Ascending aorta (tissue), 2 donors: ENCODE measurements at regions not wholly inside any gene's neighbourhood (a gene's known extent, or its start where the extent isn't known, plus 50 kb on each side); places are given as distances from the start of the nearest gene placed in this dataset.

Source experiments
- DNase-seq, 2 donors: peaks; one replicate each; pipeline ENCODE4 v3.0.0-alpha.2; 2019; ENCODE audit warnings: low spot score in 2 of 2
- H3K27ac ChIP-seq, 2 donors: fragments of 200-600 bp; sonication (generic); one replicate each; pipeline ENCODE4 v1.5.1; 2016 to 2017; ENCODE audit warnings: mild to moderate bottlenecking in 1 of 2
- H3K27me3 ChIP-seq: fragments of 200-600 bp; sonication (generic); one replicate; pipeline ENCODE4 v1.5.1; 2017
- H3K36me3 ChIP-seq, 2 donors: fragments of 200-600 bp; sonication (generic); one replicate each; pipeline ENCODE4 v1.5.1; 2016
- H3K4me1 ChIP-seq, 2 donors: fragments of 200-600 bp; sonication (generic); one replicate each; pipeline ENCODE4 v1.5.1; 2016 to 2017; ENCODE audit warnings: mild to moderate bottlenecking in 1 of 2
- H3K4me3 ChIP-seq, 2 donors: fragments of 200-600 bp; sonication (generic); one replicate each; pipeline ENCODE4 v1.5.1; 2016 to 2017; ENCODE audit warnings: mild to moderate bottlenecking in 1 of 2
- H3K9me3 ChIP-seq, 2 donors: fragments of 200-600 bp; sonication (generic); one replicate each; pipeline ENCODE4 v1.5.1; 2016
- intact Hi-C: fragments of 100-400 bp; cut with DNase I; formaldehyde crosslinking; loops from one replicate; pipeline ENCODE4 v1.15.1; 2023
- TF ChIP-seq, protein P1 (sequence below), 3 experiments: fragments of 200-600 bp in 2 of 3; fragments of 450-650 bp in 1 of 3; sonication (generic) in 2 of 3; IDR thresholded peaks; one replicate each; pipeline ENCODE4 v1.5.1; 2016 to 2019; ENCODE audit warnings: antibody characterized with exemption in 3 of 3, mild to moderate bottlenecking in 1 of 3, moderate library complexity in 1 of 3

DNA sequence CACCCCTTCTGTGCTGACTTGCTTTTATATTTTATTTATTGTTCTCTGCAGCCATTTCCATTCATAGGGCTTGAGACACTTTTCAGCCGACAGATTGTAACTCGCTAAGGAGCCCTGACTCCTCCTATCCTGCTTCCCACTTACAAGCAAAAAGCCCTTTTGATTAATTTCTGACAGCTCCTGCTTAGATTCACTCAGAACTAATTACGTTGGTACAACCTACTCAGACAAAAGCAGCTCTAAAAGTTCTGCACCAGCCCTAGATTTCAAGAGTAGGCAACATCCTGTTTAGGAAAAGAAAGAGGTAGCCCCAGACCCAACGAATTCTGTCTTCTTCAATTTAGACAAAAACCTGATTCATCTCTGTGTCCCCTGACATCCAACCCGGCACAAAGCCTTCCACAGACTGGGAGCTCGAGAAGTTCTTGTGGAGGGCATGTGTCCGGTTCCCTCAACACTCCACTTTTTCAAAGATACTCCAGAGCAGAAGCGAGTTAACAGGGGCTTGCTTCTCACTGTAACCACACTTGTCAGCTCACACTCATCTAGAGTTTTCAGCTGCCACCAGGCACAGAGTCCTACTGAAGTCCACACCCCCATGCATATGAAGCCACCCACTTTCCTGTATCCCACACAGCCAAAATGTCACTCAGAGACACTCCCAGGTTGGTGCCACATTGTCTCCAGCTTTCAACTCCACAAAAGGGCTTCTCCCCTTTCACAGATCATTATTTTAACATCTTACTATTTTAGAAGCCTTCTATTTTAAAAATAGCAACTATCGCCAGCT, 113.6 kb upstream of the NFE2L3 start:
- intact Hi-C loops: no loop called here

GRCh38 chr7:26040085-26040484, 111.9 kb upstream of the NFE2L3 start:
- no peak for DNase-seq
- intact Hi-C loops: no loop called here
- H3K4me3 ChIP-seq: no peak overlapping the region
- TF ChIP-seq, protein P1, sequence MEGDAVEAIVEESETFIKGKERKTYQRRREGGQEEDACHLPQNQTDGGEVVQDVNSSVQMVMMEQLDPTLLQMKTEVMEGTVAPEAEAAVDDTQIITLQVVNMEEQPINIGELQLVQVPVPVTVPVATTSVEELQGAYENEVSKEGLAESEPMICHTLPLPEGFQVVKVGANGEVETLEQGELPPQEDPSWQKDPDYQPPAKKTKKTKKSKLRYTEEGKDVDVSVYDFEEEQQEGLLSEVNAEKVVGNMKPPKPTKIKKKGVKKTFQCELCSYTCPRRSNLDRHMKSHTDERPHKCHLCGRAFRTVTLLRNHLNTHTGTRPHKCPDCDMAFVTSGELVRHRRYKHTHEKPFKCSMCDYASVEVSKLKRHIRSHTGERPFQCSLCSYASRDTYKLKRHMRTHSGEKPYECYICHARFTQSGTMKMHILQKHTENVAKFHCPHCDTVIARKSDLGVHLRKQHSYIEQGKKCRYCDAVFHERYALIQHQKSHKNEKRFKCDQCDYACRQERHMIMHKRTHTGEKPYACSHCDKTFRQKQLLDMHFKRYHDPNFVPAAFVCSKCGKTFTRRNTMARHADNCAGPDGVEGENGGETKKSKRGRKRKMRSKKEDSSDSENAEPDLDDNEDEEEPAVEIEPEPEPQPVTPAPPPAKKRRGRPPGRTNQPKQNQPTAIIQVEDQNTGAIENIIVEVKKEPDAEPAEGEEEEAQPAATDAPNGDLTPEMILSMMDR (IDR thresholded peaks at IDR 0.05): no peak
- no peaks in the 10 kb centered on the region for H3K36me3 ChIP-seq
- H3K27me3 ChIP-seq: no peaks in the 10 kb centered on the region
- H3K4me1 ChIP-seq: no peaks in the 10 kb centered on the region
- no peak overlapping the region for H3K27ac ChIP-seq
- H3K9me3 ChIP-seq: no peaks in the 10 kb centered on the region

More for the DNA sequence above, 113.6 kb upstream of the NFE2L3 start:
- Histone ChIP-seq H3K4me3 (no peak overlapping the region), H3K27ac (no peak overlapping the region), H3K4me1 (no peaks in the 10 kb centered on the region), H3K9me3 (no peaks in the 10 kb centered on the region), H3K27me3 (no peaks in the 10 kb centered on the region), H3K36me3 (no peaks in the 10 kb centered on the region)
- no peak for DNase-seq
- TF ChIP-seq, protein P1 (IDR thresholded peaks at IDR 0.05): no peak

DNA sequence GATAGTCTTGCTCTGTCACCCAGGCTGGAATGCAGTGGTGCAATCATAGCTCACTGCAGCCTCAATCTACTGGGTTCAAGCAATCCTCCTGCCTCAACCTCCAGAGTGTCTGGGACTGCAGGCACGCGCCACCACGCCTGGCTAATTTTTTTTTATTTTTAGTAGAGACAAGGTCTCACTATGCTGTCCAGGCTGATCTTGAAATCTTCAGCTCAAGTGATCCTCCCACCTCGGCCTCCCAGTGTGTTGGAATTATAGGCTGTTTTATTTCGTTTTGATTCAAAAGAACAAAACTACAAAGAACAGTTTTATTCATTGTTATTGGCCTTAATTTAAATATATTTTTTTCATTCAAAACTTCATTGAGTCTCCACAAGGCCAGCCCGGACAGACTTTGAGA, 109.8 kb upstream of the NFE2L3 start:
- no peaks in the 10 kb centered on the region for H3K27me3 ChIP-seq
- no peaks in the 10 kb centered on the region for H3K9me3 ChIP-seq
- no peak overlapping the region for H3K4me3 ChIP-seq
- intact Hi-C loops: no loop called here
- TF ChIP-seq, protein P1 (IDR thresholded peaks at IDR 0.05): no peak
- no peaks in the 10 kb centered on the region for H3K36me3 ChIP-seq
- H3K27ac ChIP-seq: no peak overlapping the region
- no peak for DNase-seq
- H3K4me1 ChIP-seq: no peaks in the 10 kb centered on the region

DNA sequence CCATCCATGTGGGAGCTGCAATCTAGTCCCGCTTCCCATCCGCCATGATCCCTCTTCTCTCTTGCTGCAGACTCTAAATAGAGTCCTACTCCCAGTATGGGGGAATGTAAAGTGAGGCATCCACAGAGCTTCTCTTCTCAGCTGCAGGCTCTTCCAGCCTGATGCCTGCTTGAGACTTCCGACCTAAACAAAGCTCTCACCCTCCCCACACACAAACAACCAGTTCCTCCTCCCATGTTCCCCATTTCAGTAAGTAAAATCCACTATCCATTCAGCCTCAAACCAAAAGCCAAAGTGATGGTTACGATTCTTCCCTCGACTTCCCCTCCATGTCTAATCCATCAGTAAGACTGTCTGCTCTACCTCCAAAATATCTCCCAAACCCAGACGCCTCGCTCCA, 108.2 kb upstream of the NFE2L3 start:
- H3K36me3 ChIP-seq: no peaks in the 10 kb centered on the region
- no peaks in the 10 kb centered on the region for H3K27me3 ChIP-seq
- DNase-seq: no peak
- TF ChIP-seq, protein P1 (IDR thresholded peaks at IDR 0.05): no peak
- no peak overlapping the region for H3K27ac ChIP-seq
- intact Hi-C loops: no loop called here
- H3K9me3 ChIP-seq: no peaks in the 10 kb centered on the region
- no peak overlapping the region for H3K4me3 ChIP-seq
- no peaks in the 10 kb centered on the region for H3K4me1 ChIP-seq

- H3K27ac ChIP-seq: no peak overlapping the region
- TF ChIP-seq, protein P1 (IDR thresholded peaks at IDR 0.05): no peak
- no peaks in the 10 kb centered on the region for H3K4me1 ChIP-seq
- H3K9me3 ChIP-seq: no peaks in the 10 kb centered on the region
- no peak overlapping the region for H3K4me3 ChIP-seq
- DNase-seq: no peak
- H3K36me3 ChIP-seq: no peaks in the 10 kb centered on the region
- intact Hi-C loops: no loop called here
- H3K27me3 ChIP-seq: no peaks in the 10 kb centered on the region
These were observed 107.7 kb upstream of the NFE2L3 start for GRCh38 chr7:26044320-26044719.
